ENCODE measurements at regions not wholly inside any gene's neighbourhood (a gene's known extent, or its start where the extent isn't known, plus 50 kb on each side); places are given as distances from the start of the nearest gene placed in this dataset.

DNA sequence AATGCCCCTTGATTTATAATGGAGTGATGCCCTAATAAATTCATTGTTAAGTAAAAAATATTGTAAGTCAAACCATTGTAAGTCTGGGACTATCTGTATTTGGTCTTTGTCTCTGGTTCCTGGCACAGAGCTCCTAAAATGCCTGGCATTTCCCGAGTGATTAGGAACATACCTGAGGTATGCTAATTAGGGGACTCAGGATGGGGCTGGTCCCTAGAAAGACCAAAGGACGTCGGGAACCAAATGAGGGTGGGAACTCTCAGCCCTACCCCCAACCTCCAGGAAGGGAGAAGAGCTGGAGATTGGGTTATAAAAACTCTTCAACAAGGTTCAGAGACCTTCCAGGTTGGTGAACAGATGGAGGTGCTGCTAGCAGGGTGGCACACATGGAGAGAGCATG, 82.6 kb upstream of the ARG1 start:
- TF ChIP-seq, protein P1, sequence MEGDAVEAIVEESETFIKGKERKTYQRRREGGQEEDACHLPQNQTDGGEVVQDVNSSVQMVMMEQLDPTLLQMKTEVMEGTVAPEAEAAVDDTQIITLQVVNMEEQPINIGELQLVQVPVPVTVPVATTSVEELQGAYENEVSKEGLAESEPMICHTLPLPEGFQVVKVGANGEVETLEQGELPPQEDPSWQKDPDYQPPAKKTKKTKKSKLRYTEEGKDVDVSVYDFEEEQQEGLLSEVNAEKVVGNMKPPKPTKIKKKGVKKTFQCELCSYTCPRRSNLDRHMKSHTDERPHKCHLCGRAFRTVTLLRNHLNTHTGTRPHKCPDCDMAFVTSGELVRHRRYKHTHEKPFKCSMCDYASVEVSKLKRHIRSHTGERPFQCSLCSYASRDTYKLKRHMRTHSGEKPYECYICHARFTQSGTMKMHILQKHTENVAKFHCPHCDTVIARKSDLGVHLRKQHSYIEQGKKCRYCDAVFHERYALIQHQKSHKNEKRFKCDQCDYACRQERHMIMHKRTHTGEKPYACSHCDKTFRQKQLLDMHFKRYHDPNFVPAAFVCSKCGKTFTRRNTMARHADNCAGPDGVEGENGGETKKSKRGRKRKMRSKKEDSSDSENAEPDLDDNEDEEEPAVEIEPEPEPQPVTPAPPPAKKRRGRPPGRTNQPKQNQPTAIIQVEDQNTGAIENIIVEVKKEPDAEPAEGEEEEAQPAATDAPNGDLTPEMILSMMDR (IDR thresholded peaks at IDR 0.05) = no peak
- TF ChIP-seq, protein P2, sequence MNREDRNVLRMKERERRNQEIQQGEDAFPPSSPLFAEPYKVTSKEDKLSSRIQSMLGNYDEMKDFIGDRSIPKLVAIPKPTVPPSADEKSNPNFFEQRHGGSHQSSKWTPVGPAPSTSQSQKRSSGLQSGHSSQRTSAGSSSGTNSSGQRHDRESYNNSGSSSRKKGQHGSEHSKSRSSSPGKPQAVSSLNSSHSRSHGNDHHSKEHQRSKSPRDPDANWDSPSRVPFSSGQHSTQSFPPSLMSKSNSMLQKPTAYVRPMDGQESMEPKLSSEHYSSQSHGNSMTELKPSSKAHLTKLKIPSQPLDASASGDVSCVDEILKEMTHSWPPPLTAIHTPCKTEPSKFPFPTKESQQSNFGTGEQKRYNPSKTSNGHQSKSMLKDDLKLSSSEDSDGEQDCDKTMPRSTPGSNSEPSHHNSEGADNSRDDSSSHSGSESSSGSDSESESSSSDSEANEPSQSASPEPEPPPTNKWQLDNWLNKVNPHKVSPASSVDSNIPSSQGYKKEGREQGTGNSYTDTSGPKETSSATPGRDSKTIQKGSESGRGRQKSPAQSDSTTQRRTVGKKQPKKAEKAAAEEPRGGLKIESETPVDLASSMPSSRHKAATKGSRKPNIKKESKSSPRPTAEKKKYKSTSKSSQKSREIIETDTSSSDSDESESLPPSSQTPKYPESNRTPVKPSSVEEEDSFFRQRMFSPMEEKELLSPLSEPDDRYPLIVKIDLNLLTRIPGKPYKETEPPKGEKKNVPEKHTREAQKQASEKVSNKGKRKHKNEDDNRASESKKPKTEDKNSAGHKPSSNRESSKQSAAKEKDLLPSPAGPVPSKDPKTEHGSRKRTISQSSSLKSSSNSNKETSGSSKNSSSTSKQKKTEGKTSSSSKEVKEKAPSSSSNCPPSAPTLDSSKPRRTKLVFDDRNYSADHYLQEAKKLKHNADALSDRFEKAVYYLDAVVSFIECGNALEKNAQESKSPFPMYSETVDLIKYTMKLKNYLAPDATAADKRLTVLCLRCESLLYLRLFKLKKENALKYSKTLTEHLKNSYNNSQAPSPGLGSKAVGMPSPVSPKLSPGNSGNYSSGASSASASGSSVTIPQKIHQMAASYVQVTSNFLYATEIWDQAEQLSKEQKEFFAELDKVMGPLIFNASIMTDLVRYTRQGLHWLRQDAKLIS (CRISPR knock-in tag; IDR thresholded peaks at IDR 0.05; ENCODE audit: borderline replicate concordance) = no peak
